GM18505 (cell line): ENCODE measurements at regions not wholly inside any gene's neighbourhood (a gene's known extent, or its start where the extent isn't known, plus 50 kb on each side); places are given as distances from the start of the nearest gene placed in this dataset.

Experiments used
- ATAC-seq: cut with Tn5 transposase; IDR thresholded peaks from one replicate; pipeline ENCODE4 v1.9.1; 2021; ENCODE audit not compliant: unreplicated experiment
- POLR2A ChIP-seq: IDR thresholded peaks from 4 replicates; pipeline ENCODE4 v1.6.1; 2011; ENCODE audit warnings: borderline replicate concordance; ENCODE audit not compliant: insufficient read depth, insufficient read length; ENCODE audit errors: extremely low read depth

DNA sequence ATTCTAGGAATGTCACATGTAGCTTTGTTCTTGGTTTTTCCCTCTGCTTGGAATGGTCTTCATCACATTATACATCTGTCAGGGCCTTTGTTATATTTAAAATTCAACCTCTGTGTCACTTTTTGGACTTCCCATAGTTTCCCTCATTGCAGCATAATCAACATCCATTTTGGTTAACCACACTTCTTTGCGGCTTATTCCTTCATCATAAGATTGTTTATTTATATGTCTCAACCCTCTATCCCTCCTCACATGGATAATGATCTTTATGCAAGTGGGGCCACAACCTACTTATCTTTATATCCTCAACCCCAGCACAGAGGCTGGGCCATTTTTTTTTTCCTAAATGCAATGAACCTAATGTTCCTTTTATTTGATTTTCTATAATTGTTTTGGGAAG is 260.0 kb upstream of the THBS1 start:
- ATAC-seq = no peak
- no peak for TF ChIP-seq POLR2A

DNA sequence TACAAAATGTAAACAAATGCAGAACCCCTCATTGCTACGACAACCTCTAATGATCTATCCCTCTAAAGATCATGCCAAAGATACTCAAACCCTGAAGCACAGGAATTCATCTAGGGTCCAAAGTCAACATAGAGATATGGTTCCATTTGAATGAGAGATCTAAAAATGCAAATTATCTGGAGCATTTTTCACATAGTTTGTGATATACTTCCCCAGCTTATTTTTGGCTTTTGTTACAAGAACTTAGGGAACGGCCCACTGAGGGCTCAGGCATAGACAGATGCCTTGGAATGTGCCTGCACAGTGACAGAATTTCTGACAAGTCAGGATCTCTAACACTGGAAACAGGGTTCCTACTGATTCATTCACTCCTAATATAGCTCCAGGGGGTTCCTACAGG is 258.9 kb upstream of the THBS1 start:
- ATAC-seq = no peak
- no peak for TF ChIP-seq POLR2A

DNA sequence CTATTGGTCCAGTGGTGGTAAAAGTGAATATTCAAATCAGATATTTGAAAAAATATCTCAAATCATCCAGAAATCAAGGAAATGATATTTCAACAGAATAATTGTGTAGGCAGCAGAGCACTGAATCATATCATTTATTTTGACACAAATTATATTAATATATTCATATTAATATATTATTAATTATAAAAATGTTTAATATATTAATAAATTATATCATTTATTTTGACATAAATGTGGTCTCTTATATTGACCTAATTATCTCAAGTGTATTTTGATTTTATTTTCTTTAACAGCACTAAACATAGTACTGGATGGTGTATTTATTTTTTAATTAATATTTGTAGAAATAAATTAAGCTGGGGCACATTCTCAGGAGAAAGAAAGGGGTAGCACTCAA is 257.7 kb upstream of the THBS1 start:
- no peak for ATAC-seq
- TF ChIP-seq POLR2A = no peak

DNA sequence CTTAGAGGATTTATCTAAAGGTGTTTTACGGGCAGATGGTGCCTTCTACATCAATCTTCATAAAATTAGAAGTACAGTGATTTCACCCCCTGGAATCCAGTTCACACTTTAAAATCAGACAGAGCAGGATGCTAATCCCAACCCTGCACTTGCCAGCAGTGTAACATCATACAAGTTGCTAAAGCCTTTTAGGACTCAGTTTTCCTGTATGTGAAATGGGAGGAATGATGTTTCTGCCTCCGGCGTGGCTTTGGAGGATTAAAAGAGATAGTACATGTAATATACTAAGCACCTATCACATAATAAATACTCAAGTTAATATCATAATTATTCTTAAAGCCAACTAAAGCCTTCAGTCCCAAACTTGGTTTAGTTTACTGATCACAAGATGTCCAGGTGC is 257.2 kb upstream of the THBS1 start:
- no peak for ATAC-seq
- no peak for TF ChIP-seq POLR2A

DNA sequence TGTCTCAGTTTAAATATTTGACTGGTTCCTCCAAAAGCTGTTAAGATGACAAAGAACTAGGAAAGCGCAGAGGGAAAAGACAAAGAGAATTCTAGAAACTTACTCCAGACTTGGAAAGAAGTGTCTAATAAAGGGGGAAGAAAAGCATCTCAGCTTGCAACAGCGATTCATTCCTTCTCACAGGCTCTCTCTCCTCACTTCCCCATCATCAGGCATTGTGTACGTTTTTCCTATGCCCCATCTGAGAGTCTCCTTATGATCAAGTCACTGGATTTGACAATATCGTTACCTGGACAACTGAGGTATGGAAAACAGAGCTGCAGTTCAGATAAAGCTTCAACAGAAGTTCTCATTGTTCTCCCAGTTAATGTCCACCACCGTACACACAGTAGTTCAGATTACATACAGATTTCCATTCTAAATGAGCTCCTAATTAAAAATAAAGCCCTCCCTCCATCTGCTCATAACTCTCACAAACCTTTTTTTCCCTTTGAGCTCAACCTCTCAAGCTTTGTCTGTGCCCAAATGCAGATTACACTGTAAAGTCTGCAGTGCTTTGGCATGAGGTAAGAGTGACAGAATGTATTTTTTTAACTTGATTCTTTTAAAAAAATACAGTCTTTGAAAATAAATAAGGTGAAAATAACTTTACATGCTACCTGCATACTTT is 254.4 kb upstream of the THBS1 start:
- TF ChIP-seq POLR2A = no peak

DNA sequence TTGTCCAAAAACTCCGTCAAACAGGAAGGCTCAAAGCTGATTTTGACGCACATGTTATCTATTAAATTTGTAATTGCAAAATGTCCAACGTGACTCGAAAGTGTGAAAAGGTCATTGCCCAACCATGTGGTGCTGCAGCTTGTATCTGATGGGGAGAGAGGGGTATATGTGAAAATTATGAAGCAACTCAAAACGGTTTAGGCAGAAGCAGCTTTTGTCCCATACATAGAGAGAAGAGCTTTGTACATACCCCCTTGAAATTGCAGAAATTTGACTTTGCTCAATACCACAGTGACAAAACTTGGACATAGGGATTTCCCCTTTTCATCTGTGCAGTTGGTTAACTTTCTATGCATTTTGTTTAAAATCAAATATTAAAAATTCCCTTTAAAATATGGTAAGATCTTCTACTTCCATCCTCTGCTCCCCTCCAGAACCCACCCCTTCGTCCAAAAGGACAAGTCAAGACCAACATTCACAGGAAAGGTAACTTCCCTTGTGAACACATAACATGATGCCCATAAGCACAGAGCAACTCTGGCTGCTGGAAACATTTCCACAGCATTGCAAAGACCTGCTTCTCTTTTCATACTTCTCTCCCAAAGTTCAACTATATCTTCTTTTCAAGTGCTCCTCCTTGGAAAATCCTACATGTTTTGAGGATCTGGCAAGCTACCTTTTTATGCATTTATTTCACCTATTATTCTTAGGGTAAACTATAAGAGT is 253.7 kb upstream of the THBS1 start:
- ATAC-seq = no peak
- TF ChIP-seq POLR2A = no peak

More for the DNA sequence above, 254.4 kb upstream of the THBS1 start:
- ATAC-seq = no peak

DNA sequence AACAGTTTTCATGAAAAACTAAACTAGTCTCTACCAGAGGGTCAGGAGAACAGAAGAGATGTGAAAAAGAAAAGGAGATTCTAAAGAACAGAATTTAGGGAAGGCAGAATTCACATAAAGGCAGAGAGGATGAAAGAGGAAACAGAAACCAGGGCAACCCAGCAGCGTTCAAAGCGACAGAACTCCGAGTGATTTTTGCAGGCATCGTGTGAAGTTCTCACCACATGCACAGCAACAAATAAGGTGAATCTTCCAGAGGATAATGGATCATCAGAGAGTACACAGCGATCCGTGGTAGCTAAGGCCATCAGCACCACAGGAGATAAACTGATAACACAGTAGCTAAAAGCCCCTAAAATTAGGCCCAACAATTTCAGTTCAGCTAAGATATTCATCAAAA is 250.8 kb upstream of the THBS1 start:
- no peak for ATAC-seq
- no peak for TF ChIP-seq POLR2A

DNA sequence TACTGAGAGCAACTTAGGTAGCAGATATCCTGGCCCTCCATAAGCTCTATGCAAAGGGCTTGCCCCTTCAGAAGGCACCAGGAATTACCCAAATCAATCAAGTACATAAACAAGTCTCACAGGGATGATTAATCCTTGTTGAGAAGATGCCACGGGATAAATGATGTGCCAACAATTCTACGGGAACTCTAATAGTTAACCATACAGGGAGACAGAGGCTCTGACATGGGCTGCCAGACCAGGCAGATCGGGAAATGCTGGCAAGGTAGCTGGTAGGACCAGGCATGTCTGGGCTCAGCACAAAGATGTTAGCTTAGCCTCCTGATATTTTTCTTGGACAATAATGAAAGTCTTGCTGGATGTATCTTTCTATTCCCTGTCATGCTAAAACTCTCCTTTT is 249.3 kb upstream of the THBS1 start:
- no peak for TF ChIP-seq POLR2A
- no peak for ATAC-seq

DNA sequence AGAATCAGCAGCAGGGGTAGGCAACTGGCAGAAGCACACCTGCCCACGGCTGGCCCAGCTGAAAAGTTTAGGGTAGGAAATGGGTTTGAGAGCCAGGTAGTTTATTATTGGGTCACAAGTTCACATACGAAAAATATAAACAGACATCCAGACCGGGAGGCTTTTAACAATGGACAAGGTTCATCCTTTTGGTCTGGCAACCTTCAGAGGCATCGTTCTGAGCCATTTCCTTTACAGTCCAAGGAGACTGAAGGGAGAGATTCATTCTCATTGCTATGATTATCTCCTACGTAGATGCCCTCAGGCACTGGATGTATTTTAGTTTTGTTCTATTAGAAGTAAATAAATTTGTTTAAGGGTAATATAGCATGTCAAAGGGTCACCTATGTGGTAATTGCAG is 248.0 kb upstream of the THBS1 start:
- no peak for ATAC-seq

DNA sequence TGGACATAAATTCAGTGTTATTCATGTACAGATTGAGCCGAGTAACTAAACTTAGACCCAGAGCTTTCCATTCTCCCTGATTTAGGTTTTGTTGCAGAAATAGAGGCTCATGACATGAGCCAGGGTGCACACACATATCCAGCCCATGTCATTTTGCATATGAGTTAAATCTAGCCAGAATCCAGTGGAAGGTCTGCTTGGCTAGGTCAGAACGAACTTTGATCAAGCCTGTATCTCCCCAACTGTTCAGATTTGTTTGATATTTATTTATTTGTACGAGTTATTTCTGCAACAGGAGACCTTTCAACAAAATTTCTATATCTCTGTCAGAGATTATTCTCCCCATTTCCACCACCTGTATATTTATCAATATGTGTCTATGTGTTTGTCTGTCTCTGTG is 247.5 kb upstream of the THBS1 start:
- TF ChIP-seq POLR2A = no peak
- ATAC-seq = no peak

More for the DNA sequence above, 248.0 kb upstream of the THBS1 start:
- no peak for TF ChIP-seq POLR2A

DNA sequence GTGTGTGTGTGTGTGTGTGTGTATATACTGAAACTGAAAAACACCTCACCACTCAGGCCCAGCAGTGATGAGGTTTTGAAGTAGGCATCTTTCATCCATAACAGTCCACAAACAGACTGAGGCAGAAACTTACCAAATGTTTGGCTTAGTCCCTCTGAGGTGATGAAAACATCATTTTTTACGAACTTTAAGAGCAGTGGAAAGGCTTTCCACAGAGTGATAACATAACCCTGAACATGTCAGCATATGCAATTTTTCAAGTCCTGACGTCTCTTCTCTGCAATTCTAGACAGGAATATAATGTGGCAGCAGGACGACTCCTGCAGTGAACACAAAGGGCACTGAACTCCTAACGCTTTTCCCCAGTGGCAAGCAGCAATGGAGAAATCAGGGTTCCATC is 247.0 kb upstream of the THBS1 start:
- ATAC-seq = no peak
- TF ChIP-seq POLR2A = no peak

DNA sequence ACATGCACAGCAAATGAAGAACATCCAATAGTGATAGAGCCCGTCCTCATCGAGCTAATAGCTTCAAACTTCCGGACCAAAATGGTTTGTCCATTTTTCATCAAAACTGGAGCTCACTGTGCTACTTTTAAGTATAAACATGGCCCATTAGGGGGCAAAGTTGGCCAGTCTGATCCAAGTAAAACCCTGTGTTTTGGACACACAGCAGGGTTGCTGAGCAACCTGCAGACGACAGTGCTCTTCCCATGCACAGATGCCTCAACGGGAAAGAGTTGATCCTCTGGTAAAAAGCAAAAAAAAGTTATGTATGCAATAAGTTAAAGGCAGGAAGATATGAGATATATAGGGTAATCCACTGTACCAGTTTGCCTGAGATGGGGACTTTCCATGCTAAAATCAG is 244.0 kb upstream of the THBS1 start:
- ATAC-seq = no peak
- TF ChIP-seq POLR2A = no peak

DNA sequence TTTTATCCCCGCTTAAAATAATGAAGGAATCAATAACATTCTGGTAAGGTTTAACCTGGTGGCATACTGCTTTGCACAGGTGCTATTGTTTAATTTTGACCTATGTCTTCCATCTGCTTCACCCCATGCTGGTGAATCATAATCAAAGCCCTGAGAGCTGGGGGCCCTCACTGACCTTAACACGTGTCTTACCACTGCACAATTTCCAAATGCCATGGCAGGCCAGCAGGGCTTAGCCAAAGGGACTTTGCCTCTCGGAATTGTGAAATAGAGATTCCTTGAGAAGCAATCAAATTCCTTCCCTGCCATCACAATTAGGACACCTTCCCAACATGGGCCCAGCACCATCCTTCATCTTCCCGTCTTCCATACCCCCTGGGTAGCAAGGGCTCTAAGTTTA is 242.6 kb upstream of the THBS1 start:
- no peak for ATAC-seq

DNA sequence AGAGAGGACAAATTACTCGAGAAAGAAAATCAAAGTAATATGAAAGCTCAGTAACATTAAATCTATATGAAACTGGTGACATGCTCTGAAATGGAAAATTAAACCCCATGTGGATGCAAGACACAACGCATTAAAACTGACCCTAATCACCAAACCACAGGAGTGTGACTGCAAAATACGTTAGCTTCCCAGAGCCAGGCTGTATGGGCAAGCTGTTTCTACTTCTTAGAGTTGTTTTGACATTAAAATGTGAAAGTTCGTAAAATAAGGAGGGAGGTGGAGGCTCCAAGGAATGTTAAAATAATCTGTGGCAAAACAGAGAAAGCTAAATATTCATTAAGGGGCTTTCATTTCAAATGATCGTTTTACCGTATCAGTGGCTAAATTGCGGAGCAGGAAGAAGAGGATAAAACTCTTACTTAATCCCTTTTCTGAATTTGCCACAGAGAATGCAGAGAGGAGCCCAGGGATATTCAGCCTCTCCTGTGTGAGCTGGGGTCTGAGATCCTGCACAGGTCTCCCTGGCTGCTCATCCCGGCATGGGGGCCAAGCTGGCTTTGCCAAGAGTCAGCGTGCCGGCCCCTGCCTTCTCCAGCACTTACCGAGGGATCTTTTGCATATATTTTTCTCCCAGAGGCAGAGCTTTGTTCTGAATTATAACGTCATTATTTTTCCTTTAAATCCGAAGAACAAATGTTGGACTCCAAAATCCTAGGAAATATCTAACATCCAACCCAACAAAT is 239.8 kb upstream of the THBS1 start:
- TF ChIP-seq POLR2A = no peak

More for the DNA sequence above, 242.6 kb upstream of the THBS1 start:
- no peak for TF ChIP-seq POLR2A

More for the DNA sequence above, 239.8 kb upstream of the THBS1 start:
- no peak for ATAC-seq
